HL-60 (cell line): ENCODE measurements at regions not wholly inside any gene's neighbourhood (a gene's known extent, or its start where the extent isn't known, plus 50 kb on each side); places are given as distances from the start of the nearest gene placed in this dataset.

Experiments
- GABPA ChIP-seq: IDR thresholded peaks from 2 replicates; pipeline ENCODE4 v1.6.1; 2012; ENCODE audit warnings: low read depth
- POLR2AphosphoS5 ChIP-seq: IDR thresholded peaks from 2 replicates; pipeline ENCODE4 v1.6.1; 2012; ENCODE audit warnings: low read depth
- SPI1 ChIP-seq: IDR thresholded peaks from 2 replicates; pipeline ENCODE4 v1.6.1; 2012; ENCODE audit warnings: low read depth, mild to moderate bottlenecking, borderline replicate concordance
- TF ChIP-seq, protein P1 (sequence below): IDR thresholded peaks from one replicate; pipeline ENCODE4 v1.5.1; 2011; ENCODE audit warnings: low read length, control low read depth, inconsistent platforms; ENCODE audit not compliant: insufficient read depth
- TF ChIP-seq, protein P2 (sequence below): IDR thresholded peaks from 2 replicates; pipeline ENCODE4 v1.6.1; 2012; ENCODE audit warnings: low read depth; ENCODE audit not compliant: insufficient replicate concordance

DNA sequence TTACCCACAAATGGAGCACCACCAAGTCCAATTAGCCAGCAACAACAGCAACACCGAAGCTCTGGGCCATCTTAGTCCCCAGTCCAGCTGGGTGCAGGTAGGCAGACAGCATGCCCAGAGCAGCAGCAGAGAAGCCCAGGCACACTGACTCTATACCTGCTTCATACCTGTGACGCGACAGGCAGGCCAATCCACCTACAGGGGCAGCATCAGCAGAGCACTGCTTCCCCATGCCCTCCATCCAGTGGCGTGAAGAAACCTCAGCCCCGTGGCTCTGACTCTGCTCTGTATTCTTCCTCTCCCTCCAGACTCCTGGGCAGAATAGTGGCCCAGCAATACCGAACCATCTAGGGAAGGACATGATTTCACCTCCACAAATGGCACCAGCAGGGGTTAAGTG is 191.7 kb downstream of the AKR1D1 start:
- TF ChIP-seq, protein P1, sequence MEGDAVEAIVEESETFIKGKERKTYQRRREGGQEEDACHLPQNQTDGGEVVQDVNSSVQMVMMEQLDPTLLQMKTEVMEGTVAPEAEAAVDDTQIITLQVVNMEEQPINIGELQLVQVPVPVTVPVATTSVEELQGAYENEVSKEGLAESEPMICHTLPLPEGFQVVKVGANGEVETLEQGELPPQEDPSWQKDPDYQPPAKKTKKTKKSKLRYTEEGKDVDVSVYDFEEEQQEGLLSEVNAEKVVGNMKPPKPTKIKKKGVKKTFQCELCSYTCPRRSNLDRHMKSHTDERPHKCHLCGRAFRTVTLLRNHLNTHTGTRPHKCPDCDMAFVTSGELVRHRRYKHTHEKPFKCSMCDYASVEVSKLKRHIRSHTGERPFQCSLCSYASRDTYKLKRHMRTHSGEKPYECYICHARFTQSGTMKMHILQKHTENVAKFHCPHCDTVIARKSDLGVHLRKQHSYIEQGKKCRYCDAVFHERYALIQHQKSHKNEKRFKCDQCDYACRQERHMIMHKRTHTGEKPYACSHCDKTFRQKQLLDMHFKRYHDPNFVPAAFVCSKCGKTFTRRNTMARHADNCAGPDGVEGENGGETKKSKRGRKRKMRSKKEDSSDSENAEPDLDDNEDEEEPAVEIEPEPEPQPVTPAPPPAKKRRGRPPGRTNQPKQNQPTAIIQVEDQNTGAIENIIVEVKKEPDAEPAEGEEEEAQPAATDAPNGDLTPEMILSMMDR = no peak
- TF ChIP-seq, protein P2, sequence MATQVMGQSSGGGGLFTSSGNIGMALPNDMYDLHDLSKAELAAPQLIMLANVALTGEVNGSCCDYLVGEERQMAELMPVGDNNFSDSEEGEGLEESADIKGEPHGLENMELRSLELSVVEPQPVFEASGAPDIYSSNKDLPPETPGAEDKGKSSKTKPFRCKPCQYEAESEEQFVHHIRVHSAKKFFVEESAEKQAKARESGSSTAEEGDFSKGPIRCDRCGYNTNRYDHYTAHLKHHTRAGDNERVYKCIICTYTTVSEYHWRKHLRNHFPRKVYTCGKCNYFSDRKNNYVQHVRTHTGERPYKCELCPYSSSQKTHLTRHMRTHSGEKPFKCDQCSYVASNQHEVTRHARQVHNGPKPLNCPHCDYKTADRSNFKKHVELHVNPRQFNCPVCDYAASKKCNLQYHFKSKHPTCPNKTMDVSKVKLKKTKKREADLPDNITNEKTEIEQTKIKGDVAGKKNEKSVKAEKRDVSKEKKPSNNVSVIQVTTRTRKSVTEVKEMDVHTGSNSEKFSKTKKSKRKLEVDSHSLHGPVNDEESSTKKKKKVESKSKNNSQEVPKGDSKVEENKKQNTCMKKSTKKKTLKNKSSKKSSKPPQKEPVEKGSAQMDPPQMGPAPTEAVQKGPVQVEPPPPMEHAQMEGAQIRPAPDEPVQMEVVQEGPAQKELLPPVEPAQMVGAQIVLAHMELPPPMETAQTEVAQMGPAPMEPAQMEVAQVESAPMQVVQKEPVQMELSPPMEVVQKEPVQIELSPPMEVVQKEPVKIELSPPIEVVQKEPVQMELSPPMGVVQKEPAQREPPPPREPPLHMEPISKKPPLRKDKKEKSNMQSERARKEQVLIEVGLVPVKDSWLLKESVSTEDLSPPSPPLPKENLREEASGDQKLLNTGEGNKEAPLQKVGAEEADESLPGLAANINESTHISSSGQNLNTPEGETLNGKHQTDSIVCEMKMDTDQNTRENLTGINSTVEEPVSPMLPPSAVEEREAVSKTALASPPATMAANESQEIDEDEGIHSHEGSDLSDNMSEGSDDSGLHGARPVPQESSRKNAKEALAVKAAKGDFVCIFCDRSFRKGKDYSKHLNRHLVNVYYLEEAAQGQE = no peak
- no peak for TF ChIP-seq GABPA
- TF ChIP-seq POLR2AphosphoS5 = no peak
- no peak for TF ChIP-seq SPI1
